Esophagus squamous epithelium (tissue), 5 donors: ENCODE measurements at regions not wholly inside any gene's neighbourhood (a gene's known extent, or its start where the extent isn't known, plus 50 kb on each side); places are given as distances from the start of the nearest gene placed in this dataset.
"Not testable (repeated sequence)": the region's sequence is repeated elsewhere in the genome, so short reads cannot be mapped to it uniquely, and the experiment has no call there.

Experiments
- DNase-seq: peaks from one replicate; lab custom pipeline; 2025; lab: John Stamatoyannopoulos, UW
- H3K27ac ChIP-seq, 4 donors: fragments of 200-600 bp; sonication (generic); one replicate each; pipeline ENCODE4 v1.5.1; 2016 to 2019; ENCODE audit warnings: mild to moderate bottlenecking in 1 of 4
- H3K27me3 ChIP-seq, 4 donors: fragments of 200-600 bp; sonication (generic); 1 replicate in 3 of 4; 2 replicates in 1 of 4; pipeline versions ENCODE4 v1.5.1 to v1.6.0; 2017 to 2021; ENCODE audit warnings: antibody characterized with exemption in 1 of 4
- H3K36me3 ChIP-seq, 3 donors: fragments of 200-600 bp; sonication (generic); one replicate each; pipeline ENCODE4 v1.5.1; 2016 to 2019
- H3K4me1 ChIP-seq, 3 donors: fragments of 200-600 bp; sonication (generic); one replicate each; pipeline ENCODE4 v1.5.1; 2017 to 2019
- H3K4me3 ChIP-seq, 4 donors: fragments of 200-600 bp; sonication (generic); 1 replicate in 3 of 4; 2 replicates in 1 of 4; pipeline ENCODE4 v1.5.1; 2016 to 2019; ENCODE audit warnings: mild to moderate bottlenecking in 2 of 4, moderate library complexity in 1 of 4
- H3K9me3 ChIP-seq, 3 donors: fragments of 200-600 bp; sonication (generic); one replicate each; pipeline ENCODE4 v1.5.1; 2016 to 2019
- CTCF ChIP-seq, 6 experiments: fragments of 450-650 bp in 4 of 6; fragments of 200-600 bp in 2 of 6; sonication (generic) in 2 of 6; IDR thresholded peaks; one replicate each; pipeline ENCODE4 v1.5.1; 2016 to 2019; ENCODE audit warnings: antibody characterized with exemption in 6 of 6, mild to moderate bottlenecking in 4 of 6, moderate library complexity in 4 of 6
- POLR2A ChIP-seq, 4 donors: fragments of 450-650 bp; IDR thresholded peaks; one replicate each; pipeline ENCODE4 v1.6.1; 2017; ENCODE audit warnings: antibody characterized with exemption in 4 of 4, mild to moderate bottlenecking in 4 of 4, moderate library complexity in 3 of 4
- WGBS, 2 donors: methylation state at CpG; one replicate each; pipeline ENCODE4 v1.1.5; 2018; 5-methylcytosine and 5-hydroxymethylcytosine counted together
- intact Hi-C: fragments of 100-400 bp; cut with DNase I; formaldehyde crosslinking; loops from one replicate; pipeline ENCODE4 v1.15.0; 2022
- donor health status: DM: yes; HTN: yes; CAD: no.

GRCh38 chr20:63139356-63139755 is 76.6 kb downstream of the YTHDF1 start:
- no peak for TF ChIP-seq CTCF (IDR thresholded peaks at IDR 0.05)
- TF ChIP-seq POLR2A (IDR thresholded peaks at IDR 0.05): no peak

GRCh38 chr20:63138855-63139341 is 77.0 kb downstream of the YTHDF1 start:
- Histone ChIP-seq H3K4me1 (no peaks in the 10 kb centered on the region), H3K27me3 (peaks cover 0 to 53% (median 0%) of the 10 kb centered on the region in 4 donors), H3K27ac (no peak overlapping the region), H3K9me3 (no peaks in the 10 kb centered on the region), H3K4me3 (no peak overlapping the region), H3K36me3 (no peaks in the 10 kb centered on the region)
- TF ChIP-seq CTCF (IDR thresholded peaks at IDR 0.05): no peak
- TF ChIP-seq POLR2A (IDR thresholded peaks at IDR 0.05): no peak
- 68 to 76% methylated on average over 18 to 22 of the region's 22 CpGs for WGBS, 2 donors
- intact Hi-C loops: no loop called here
- no peak for DNase-seq

More at GRCh38 chr20:63139356-63139755, 76.6 kb downstream of the YTHDF1 start:
- Histone ChIP-seq H3K9me3 (no peaks in the 10 kb centered on the region), H3K4me3 (no peak overlapping the region), H3K4me1 (no peaks in the 10 kb centered on the region), H3K36me3 (no peaks in the 10 kb centered on the region), H3K27me3 (peaks cover 0 to 52% (median 0%) of the 10 kb centered on the region in 4 donors), H3K27ac (no peak overlapping the region)
- 65 to 67% methylated on average over 12 of the region's 12 CpGs for WGBS, 2 donors
- intact Hi-C loops: no loop called here
- no peak for DNase-seq

GRCh38 chr20:63137851-63138415 is 78.0 kb downstream of the YTHDF1 start:
- no peak overlapping the region for H3K4me3 ChIP-seq
- no peaks in the 10 kb centered on the region for H3K9me3 ChIP-seq
- 59 to 73% methylated on average over 11 to 13 of the region's 16 CpGs for WGBS, 2 donors
- intact Hi-C loops: no loop called here
- H3K4me1 ChIP-seq: no peaks in the 10 kb centered on the region
- peaks cover 0 to 57% (median 0%) of the 10 kb centered on the region in 4 donors for H3K27me3 ChIP-seq
- H3K36me3 ChIP-seq: no peaks in the 10 kb centered on the region
- H3K27ac ChIP-seq: no peak overlapping the region
- no peak for DNase-seq
- TF ChIP-seq POLR2A (IDR thresholded peaks at IDR 0.05): no peak
- TF ChIP-seq CTCF (IDR thresholded peaks at IDR 0.05): no peak

- Histone ChIP-seq H3K4me1 (no peaks in the 10 kb centered on the region), H3K9me3 (no peaks in the 10 kb centered on the region), H3K27ac (no peak overlapping the region), H3K4me3 (no peak overlapping the region), H3K27me3 (peaks cover 0 to 62% (median 0%) of the 10 kb centered on the region in 4 donors), H3K36me3 (no peaks in the 10 kb centered on the region)
- no peak for DNase-seq
- intact Hi-C loops: no loop called here
- TF ChIP-seq POLR2A (IDR thresholded peaks at IDR 0.05): no peak
- TF ChIP-seq CTCF (IDR thresholded peaks at IDR 0.05): no peak
- WGBS, 2 donors: 70 to 73% methylated on average over 4 to 8 of the region's 8 CpGs
Observed at GRCh38 chr20:63136296-63136695, 79.6 kb downstream of the YTHDF1 start.

GRCh38 chr20:63135411-63135810 is 80.5 kb downstream of the YTHDF1 start:
- H3K4me3 ChIP-seq: no peak overlapping the region
- H3K27me3 ChIP-seq: peaks cover 0 to 62% (median 0%) of the 10 kb centered on the region in 4 donors
- H3K9me3 ChIP-seq: no peaks in the 10 kb centered on the region
- no peaks in the 10 kb centered on the region for H3K4me1 ChIP-seq
- no peaks in the 10 kb centered on the region for H3K36me3 ChIP-seq
- DNase-seq: no peak
- intact Hi-C loops: no loop called here
- H3K27ac ChIP-seq: no peak overlapping the region
- TF ChIP-seq POLR2A (IDR thresholded peaks at IDR 0.05) (no peak), CTCF (IDR thresholded peaks at IDR 0.05) (no peak)
- no CpG with 5 or more reads among the region's 17 CpGs for WGBS, 2 donors

- H3K36me3 ChIP-seq, H3K4me3 ChIP-seq, H3K27ac ChIP-seq, H3K4me1 ChIP-seq, intact Hi-C loops, DNase-seq, H3K9me3 ChIP-seq: not testable (repeated sequence)
- peaks cover 0 to 63% (median 0%) of the 10 kb centered on the region in 4 donors for H3K27me3 ChIP-seq
- no CpG with 5 or more reads among the region's 29 CpGs for WGBS, 2 donors
Observed at GRCh38 chr20:63134711-63135361, 81.1 kb downstream of the YTHDF1 start.
